Activated naive CD8-positive, alpha-beta T cell treated with anti-CD3 and anti-CD28 coated beads, Interleukin-2, amount 10 ng/mL, durations not matched to agents 7 days and 5 days (primary cell): ENCODE measurements at regions not wholly inside any gene's neighbourhood (a gene's known extent, or its start where the extent isn't known, plus 50 kb on each side); places are given as distances from the start of the nearest gene placed in this dataset.

Source experiments
- ATAC-seq: fragments of 150-1000 bp; cut with Tn5 transposase; one replicate; pipeline ENCODE4 v1.10.0; 2021; ENCODE audit warnings: low read depth, moderate library complexity
- POLR2A ChIA-PET: fragments of 350-600 bp; sonication (Branson Sonifier 250); formaldehyde crosslinking; loops from one replicate; lab custom pipeline; 2021; ENCODE audit warnings: antibody characterized with exemption; lab: Charles Lee
- DNase-seq: peaks from one replicate; pipeline ENCODE4 v3.0.0; 2021
- H3K27ac Mint-ChIP-seq: one replicate; pipeline ENCODE4 v1.8.0; 2022; ENCODE audit warnings: mild to moderate bottlenecking, mixed read lengths
- H3K27me3 Mint-ChIP-seq: one replicate; pipeline ENCODE4 v1.8.0; 2022; ENCODE audit warnings: mild to moderate bottlenecking, moderate library complexity, mixed read lengths
- H3K36me3 Mint-ChIP-seq: one replicate; pipeline ENCODE4 v1.8.0; 2021; ENCODE audit warnings: mild to moderate bottlenecking, mixed read lengths
- H3K4me1 Mint-ChIP-seq: one replicate; pipeline ENCODE4 v1.8.0; 2021; ENCODE audit warnings: mixed read lengths
- H3K4me3 Mint-ChIP-seq: one replicate; pipeline ENCODE4 v1.8.0; 2022; ENCODE audit warnings: mild to moderate bottlenecking, moderate library complexity, mixed read lengths
- H3K9me3 Mint-ChIP-seq: one replicate; pipeline ENCODE4 v1.8.0; 2021; ENCODE audit warnings: mixed read lengths

DNA sequence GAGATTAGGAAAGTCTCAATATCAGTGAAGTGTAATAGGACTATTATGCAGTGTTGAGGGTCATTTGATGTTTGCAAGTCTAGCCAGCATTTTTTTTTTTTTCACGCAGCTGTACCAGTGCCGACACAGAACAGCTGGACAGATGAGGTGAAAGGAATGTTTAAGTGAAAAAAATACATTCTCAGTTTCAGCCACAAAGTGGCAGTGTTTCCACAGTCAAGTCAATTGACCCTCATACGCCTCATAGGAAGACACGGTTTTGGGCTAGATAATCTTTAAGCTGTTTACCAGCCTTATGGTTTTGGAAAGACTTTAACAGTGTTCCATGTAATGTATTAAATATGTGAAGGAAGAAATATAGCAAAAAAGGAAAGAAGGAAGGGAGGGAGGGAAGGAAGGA is 349.9 kb upstream of the ANO3 start:
- Mint-ChIP-seq H3K4me3 (no peak overlapping the region), H3K36me3 (no peaks in the 10 kb centered on the region), H3K9me3 (no peaks in the 10 kb centered on the region), H3K4me1 (no peaks in the 10 kb centered on the region), H3K27me3 (no peaks in the 10 kb centered on the region), H3K27ac (no peak overlapping the region)
- no peak for ATAC-seq
- POLR2A ChIA-PET: no interaction called here
- no peak for DNase-seq

DNA sequence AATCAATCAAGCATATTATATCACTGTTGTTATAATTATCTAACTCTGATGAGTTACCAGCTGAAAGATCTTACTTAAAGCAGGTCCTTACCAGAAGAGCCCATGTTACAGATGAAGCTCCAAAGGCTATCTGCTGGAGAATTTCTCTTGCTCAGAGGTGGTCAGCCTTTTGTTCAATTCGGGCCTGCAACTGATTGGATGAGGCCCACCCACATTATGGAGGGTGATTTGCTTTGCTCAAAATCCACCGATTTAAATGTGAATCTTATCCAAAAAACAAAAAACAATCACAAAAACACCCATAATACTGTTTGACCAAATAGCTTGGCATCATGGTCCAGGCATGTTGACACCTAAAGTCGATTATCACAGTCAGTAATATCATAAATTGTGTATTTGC is 348.6 kb upstream of the ANO3 start:
- DNase-seq: no peak
- H3K9me3 Mint-ChIP-seq: no peaks in the 10 kb centered on the region
- ATAC-seq: no peak
- no peak overlapping the region for H3K4me3 Mint-ChIP-seq
- H3K36me3 Mint-ChIP-seq: no peaks in the 10 kb centered on the region
- POLR2A ChIA-PET: no interaction called here
- no peaks in the 10 kb centered on the region for H3K4me1 Mint-ChIP-seq
- no peak overlapping the region for H3K27ac Mint-ChIP-seq
- no peaks in the 10 kb centered on the region for H3K27me3 Mint-ChIP-seq

DNA sequence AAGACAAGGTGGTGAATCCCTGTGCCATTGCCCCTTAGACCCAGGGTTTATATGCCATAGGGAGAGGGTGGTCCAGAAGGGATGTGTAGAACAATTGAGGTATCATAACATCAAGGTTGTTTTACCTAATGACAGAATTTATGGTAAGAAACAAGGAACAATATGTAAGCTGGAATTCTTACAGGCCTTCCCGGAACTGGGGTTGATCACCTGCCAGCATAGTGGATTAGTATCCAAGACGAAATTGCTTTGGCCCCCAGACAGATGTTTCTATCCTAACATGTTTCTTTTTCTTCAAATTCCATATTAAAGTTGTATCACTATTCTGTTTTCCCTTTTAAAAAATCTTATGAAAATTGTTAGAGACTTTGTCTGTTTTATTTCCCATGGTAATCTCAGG is 343.8 kb upstream of the ANO3 start:
- H3K27ac Mint-ChIP-seq: no peak overlapping the region
- no peak for ATAC-seq
- POLR2A ChIA-PET: no interaction called here

DNA sequence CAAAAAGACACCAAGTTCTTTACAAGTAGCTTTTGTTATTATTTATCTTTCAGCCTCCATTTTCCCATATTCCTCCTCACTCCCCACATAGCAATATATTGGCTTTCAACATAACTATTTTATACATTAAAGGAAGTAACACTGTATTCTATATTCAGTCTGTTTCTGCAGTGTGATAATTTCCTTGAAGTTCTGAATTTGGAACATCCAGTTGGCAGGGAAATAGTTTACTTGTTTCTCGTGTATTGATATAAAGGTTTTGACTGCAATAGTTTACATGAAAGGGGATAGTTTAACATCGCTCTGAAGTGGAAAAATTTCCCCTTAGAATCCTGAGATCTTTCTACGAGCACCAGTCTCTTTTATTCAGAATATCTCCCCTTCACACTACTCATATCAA is 341.5 kb upstream of the ANO3 start:
- POLR2A ChIA-PET: no interaction called here
- H3K4me3 Mint-ChIP-seq: no peak overlapping the region
- no peaks in the 10 kb centered on the region for H3K36me3 Mint-ChIP-seq
- no peaks in the 10 kb centered on the region for H3K9me3 Mint-ChIP-seq
- H3K27ac Mint-ChIP-seq: no peak overlapping the region
- no peaks in the 10 kb centered on the region for H3K4me1 Mint-ChIP-seq
- H3K27me3 Mint-ChIP-seq: no peaks in the 10 kb centered on the region
- DNase-seq (no peak), ATAC-seq (no peak)

More for the DNA sequence above, 343.8 kb upstream of the ANO3 start:
- no peaks in the 10 kb centered on the region for H3K36me3 Mint-ChIP-seq
- no peak overlapping the region for H3K4me3 Mint-ChIP-seq
- no peaks in the 10 kb centered on the region for H3K4me1 Mint-ChIP-seq
- no peak for DNase-seq
- no peaks in the 10 kb centered on the region for H3K27me3 Mint-ChIP-seq
- no peaks in the 10 kb centered on the region for H3K9me3 Mint-ChIP-seq

DNA sequence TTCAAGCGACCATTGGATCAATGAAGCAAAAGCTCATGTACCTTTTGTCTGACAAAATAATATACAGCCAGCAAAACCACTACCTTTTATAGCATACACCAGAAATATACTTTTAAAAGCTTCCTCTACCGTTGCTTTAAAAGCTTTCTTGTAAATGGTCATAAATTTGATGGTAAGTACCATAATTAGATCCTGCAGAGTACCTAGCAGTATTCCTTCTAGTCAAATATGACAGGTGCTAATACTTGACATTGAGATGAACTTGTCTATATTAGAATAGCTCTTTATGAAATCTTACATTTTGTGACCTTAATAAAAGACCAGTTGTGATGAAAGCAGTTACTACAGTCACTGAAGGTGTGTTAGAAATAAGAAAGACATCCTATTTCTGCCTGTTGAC is 340.5 kb upstream of the ANO3 start:
- Mint-ChIP-seq H3K4me1 (no peaks in the 10 kb centered on the region), H3K4me3 (no peak overlapping the region), H3K36me3 (no peaks in the 10 kb centered on the region), H3K27me3 (no peaks in the 10 kb centered on the region), H3K27ac (no peak overlapping the region), H3K9me3 (no peaks in the 10 kb centered on the region)
- POLR2A ChIA-PET: no interaction called here
- DNase-seq: no peak
- ATAC-seq: no peak

DNA sequence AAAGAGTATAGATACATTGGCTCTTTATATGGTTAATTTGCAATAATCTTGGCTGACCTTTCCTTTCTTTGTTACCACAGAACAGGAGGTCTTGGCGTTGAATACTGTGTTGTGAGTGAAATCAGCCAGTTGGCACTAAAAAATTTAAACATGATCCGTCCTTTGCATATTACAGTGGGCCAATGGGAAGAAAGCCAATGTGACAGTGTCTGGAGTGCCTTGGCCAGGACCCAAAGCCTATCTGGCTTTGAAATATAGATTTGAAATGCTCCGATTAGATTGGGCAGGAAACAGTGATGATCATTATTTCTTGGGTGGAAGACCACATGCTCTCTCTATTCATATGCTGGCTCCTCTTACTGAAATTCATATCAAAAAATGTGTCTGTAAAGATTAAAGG is 339.6 kb upstream of the ANO3 start:
- H3K4me3 Mint-ChIP-seq: no peak overlapping the region
- DNase-seq: no peak
- H3K4me1 Mint-ChIP-seq: no peaks in the 10 kb centered on the region
- no peaks in the 10 kb centered on the region for H3K36me3 Mint-ChIP-seq
- no peaks in the 10 kb centered on the region for H3K9me3 Mint-ChIP-seq
- no peak overlapping the region for H3K27ac Mint-ChIP-seq
- ATAC-seq: no peak
- POLR2A ChIA-PET: no interaction called here
- no peaks in the 10 kb centered on the region for H3K27me3 Mint-ChIP-seq

DNA sequence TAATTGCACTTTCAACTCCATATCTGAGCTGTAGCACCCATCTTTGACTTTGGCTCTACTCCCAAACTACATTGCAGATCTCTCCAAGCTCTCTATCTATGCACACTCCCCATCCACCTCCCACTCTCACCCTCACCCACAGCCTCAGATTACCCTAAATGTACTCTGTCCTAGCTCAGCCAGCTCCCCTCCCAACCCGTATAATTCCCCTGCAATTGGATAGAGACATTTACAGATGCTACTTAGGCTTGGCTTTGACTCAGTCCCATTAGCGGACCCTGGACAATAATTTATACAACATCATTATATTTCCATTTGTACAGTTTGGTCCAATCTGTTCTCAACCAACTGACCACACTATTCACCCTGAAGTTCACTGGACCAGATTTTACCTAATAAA is 338.9 kb upstream of the ANO3 start:
- POLR2A ChIA-PET: no interaction called here
- no peaks in the 10 kb centered on the region for H3K4me1 Mint-ChIP-seq
- ATAC-seq (no peak), DNase-seq (no peak)
- H3K36me3 Mint-ChIP-seq: no peaks in the 10 kb centered on the region
- H3K9me3 Mint-ChIP-seq: no peaks in the 10 kb centered on the region
- no peak overlapping the region for H3K4me3 Mint-ChIP-seq
- no peaks in the 10 kb centered on the region for H3K27me3 Mint-ChIP-seq
- no peak overlapping the region for H3K27ac Mint-ChIP-seq

DNA sequence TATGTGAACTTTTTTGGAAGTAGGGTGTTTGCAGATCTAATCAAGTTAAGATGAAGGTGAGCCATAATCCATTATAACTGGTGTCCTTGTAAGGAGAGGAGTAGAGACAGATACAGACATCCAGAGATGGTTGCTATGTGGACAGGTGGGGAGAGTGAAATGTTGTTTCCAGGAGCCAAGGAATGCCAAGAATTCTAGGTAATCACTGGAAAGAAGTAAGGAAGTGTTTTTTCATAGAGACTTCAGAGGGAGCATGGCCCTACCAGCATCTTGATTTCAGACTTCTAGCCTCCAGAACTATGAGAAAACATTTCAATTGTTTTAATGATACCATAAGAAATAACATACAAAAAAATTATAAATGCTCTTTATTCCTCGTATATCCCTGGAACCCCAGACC is 320.5 kb upstream of the ANO3 start:
- ATAC-seq (no peak), DNase-seq (no peak)
- Mint-ChIP-seq H3K9me3 (peaks cover 3% of the 10 kb centered on the region), H3K27ac (no peak overlapping the region), H3K4me1 (no peaks in the 10 kb centered on the region), H3K27me3 (no peaks in the 10 kb centered on the region), H3K4me3 (no peak overlapping the region), H3K36me3 (no peaks in the 10 kb centered on the region)
- POLR2A ChIA-PET: no interaction called here

DNA sequence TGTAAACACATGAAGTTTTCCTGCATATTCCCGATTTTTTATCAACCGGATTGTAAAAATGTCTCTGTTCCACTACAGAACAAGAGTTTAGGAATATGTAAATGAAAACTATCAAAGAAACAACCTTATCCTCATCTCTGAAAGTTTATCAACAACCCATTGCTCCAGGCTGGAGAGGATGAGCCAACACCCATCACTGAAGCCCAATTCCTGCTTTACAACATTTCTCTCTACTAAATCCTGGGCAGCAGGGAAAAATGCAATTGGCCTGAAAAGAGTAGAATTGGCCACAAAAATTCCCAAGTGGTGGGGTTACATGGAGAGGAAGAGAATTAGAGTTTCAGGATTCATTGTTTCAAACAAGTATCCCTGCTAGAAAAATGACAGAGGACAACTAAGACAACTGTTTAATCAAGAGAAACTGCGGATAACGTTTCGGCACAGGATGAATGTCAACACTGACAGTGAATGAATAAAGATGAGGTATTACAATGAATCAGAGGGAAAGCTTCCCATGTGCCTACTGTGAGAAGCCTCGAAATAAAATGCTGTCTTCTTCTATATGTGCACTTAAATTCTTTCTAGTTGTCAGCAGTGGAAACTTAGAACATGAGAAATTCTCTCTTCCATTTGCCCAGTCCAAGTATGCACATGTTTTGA is 317.3 kb upstream of the ANO3 start:
- no peaks in the 10 kb centered on the region for H3K36me3 Mint-ChIP-seq
- ATAC-seq (no peak), DNase-seq (no peak)
- H3K27me3 Mint-ChIP-seq: no peaks in the 10 kb centered on the region
- H3K9me3 Mint-ChIP-seq: peaks cover 5% of the 10 kb centered on the region
- H3K27ac Mint-ChIP-seq: no peak overlapping the region
- POLR2A ChIA-PET: no interaction called here
- no peaks in the 10 kb centered on the region for H3K4me1 Mint-ChIP-seq
- no peak overlapping the region for H3K4me3 Mint-ChIP-seq

DNA sequence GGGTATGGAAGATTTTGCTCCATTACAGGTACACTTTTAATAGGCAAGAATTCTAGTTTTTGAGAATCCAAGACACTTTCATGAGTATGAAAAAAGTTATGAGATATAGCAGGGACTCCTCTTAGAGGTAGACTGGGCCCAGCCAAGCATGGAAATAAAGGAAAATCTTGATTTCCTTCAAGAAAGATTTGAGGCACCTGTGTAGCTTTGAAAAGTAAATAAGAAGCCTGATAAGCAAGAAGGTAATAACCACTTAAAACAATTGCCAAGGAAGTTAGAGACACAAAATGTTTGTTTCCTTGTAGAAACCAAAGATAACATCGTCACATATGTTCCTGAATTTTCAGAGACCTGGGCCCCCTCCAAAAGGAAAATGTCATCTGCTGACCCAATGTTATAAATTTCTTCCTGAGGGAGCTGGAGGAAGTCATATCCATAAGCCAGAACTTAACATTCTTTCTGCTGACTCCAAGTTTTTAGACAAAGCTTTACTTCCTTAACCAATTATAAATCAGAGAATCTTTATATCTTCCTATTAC is 314.5 kb upstream of the ANO3 start:
- Mint-ChIP-seq H3K27ac (no peak overlapping the region), H3K27me3 (no peaks in the 10 kb centered on the region), H3K4me3 (no peak overlapping the region), H3K4me1 (no peaks in the 10 kb centered on the region), H3K9me3 (peaks cover 5% of the 10 kb centered on the region), H3K36me3 (no peaks in the 10 kb centered on the region)
- POLR2A ChIA-PET: no interaction called here
- no peak for ATAC-seq
- no peak for DNase-seq

DNA sequence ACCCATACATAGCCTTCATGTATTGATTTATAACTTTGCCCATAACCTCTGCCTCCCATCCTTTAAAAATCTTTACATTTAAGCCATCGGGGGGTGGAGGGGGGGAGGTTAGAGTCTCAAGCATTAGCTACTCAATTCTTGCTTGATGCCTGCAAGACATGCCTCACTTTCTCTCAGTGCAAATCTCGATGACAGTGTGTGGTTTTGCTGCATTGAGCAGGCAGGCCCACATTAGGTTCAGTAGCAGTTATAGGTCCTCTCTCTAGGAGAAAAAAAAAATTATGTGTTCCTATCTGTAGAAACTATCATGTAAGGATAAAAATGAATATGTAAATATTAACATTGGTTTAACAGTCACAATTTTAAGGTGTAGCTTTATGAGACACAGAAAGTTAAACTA is 314.0 kb upstream of the ANO3 start:
- H3K27ac Mint-ChIP-seq: no peak overlapping the region
- no peaks in the 10 kb centered on the region for H3K4me1 Mint-ChIP-seq
- POLR2A ChIA-PET: no interaction called here
- no peaks in the 10 kb centered on the region for H3K36me3 Mint-ChIP-seq
- ATAC-seq (no peak), DNase-seq (no peak)
- no peak overlapping the region for H3K4me3 Mint-ChIP-seq
- no peaks in the 10 kb centered on the region for H3K27me3 Mint-ChIP-seq
- peaks cover 5% of the 10 kb centered on the region for H3K9me3 Mint-ChIP-seq

DNA sequence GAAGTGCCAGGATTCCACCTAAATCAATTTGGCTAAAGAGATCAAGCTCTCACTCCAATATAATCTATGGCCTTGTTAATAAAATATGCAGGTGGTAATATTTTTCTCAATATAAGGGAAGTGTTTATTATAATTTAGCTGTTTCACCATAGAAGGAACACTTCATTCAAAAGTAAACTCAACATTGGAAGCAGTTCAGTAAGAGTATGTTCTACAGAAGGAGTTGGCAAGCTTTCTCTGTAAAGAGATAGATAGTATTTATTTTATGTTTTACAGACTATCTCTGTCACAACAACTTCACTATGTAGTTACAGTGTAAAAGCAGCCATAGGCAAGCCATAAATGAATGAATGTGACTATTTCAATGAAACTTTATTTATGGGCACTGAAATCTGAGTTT is 313.6 kb upstream of the ANO3 start:
- DNase-seq (no peak), ATAC-seq (no peak)
- Mint-ChIP-seq H3K36me3 (no peaks in the 10 kb centered on the region), H3K9me3 (peaks cover 3% of the 10 kb centered on the region), H3K27me3 (no peaks in the 10 kb centered on the region), H3K4me1 (no peaks in the 10 kb centered on the region), H3K4me3 (no peak overlapping the region), H3K27ac (no peak overlapping the region)
- POLR2A ChIA-PET: no interaction called here

DNA sequence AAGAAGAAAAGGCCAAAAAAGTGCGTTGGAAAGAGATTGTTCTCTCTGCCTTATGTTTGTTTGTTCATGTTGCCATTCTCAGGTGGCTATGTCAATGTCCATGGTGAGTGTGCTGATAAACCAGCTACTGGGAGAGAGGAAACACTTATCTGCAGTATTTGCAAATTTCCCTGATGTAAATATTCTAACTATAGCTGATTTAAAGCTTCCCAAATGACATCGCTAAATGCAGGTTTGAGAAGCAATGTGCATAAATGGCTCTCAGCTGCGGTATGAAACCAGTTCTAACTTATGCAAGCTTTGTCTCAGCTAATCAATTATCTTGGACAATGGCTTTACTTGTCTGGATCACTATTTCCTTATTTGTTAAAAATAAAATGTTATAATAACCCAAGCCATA is 312.5 kb upstream of the ANO3 start:
- ATAC-seq (no peak), DNase-seq (no peak)
- Mint-ChIP-seq H3K9me3 (peaks cover 2% of the 10 kb centered on the region), H3K27ac (no peak overlapping the region), H3K4me3 (no peak overlapping the region), H3K27me3 (no peaks in the 10 kb centered on the region), H3K4me1 (no peaks in the 10 kb centered on the region), H3K36me3 (no peaks in the 10 kb centered on the region)
- POLR2A ChIA-PET: no interaction called here

DNA sequence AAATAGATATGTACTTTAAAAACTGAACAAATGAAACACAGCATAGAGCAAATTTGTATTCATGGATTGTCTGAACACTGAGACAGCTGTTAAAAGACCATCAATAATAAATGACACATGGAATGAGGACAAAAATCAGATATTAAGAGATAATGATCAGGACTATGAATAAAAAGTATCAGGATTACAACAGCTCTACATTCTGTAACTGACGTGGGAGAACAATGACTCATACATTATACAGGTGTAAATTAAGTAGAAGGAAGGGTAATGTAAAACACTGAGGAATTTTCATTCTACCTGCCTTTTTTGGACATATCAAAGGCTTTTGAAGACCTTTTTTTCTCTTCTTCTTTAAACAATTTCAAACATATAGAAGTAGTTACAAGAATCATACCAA is 310.9 kb upstream of the ANO3 start:
- Mint-ChIP-seq H3K9me3 (peaks cover 5% of the 10 kb centered on the region), H3K36me3 (no peaks in the 10 kb centered on the region), H3K27me3 (no peaks in the 10 kb centered on the region), H3K4me1 (no peaks in the 10 kb centered on the region), H3K27ac (no peak overlapping the region), H3K4me3 (no peak overlapping the region)
- POLR2A ChIA-PET: no interaction called here
- DNase-seq (no peak), ATAC-seq (no peak)

DNA sequence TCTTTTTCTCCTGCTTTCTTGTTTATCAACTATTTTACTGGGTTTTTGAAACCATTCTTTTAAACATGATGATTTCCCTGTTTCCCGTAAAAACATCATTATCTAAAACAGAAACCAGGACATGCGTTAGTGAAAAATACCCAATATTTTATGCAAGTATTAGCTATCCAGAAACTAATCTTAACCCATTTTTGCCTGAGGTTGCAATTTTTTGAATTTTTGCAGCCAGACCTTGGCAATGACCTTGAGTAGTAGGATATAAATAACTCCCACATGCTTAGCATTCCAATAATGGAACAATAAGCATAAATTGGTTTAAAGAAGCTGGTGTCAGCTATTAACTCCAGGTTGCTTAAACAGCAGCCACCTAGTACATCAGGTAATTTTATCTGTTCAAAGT is 308.9 kb upstream of the ANO3 start:
- H3K4me3 Mint-ChIP-seq: no peak overlapping the region
- H3K9me3 Mint-ChIP-seq: peaks cover 5% of the 10 kb centered on the region
- no peak for ATAC-seq
- no peaks in the 10 kb centered on the region for H3K4me1 Mint-ChIP-seq
- no peak overlapping the region for H3K27ac Mint-ChIP-seq
- no peaks in the 10 kb centered on the region for H3K36me3 Mint-ChIP-seq
- no peaks in the 10 kb centered on the region for H3K27me3 Mint-ChIP-seq
- no peak for DNase-seq
- POLR2A ChIA-PET: no interaction called here
